Neural cell (in vitro differentiated cells): ENCODE measurements at regions not wholly inside any gene's neighbourhood (a gene's known extent, or its start where the extent isn't known, plus 50 kb on each side); places are given as distances from the start of the nearest gene placed in this dataset.

Experiments used
- H2AFZ ChIP-seq: fragments of 200-600, 300-800 bp; sonication (generic), shearing (Covaris generic); 2 replicates; pipeline ENCODE4 v1.6.0; 2014; ENCODE audit warnings: low read depth, mild to moderate bottlenecking, antibody characterized with exemption, low read length, moderate library complexity
- H3F3A ChIP-seq: fragments of 200-600 bp; shearing (Covaris generic); 2 replicates; pipeline ENCODE4 v1.6.1; 2016; ENCODE audit warnings: mild to moderate bottlenecking, moderate library complexity, mixed read lengths, antibody characterized with exemption, low read length; ENCODE audit not compliant: insufficient read depth, poor library complexity, severe bottlenecking
- H3K27ac ChIP-seq: fragments of 200-600, 300-800 bp; sonication (generic), shearing (Covaris generic); 2 replicates; pipeline ENCODE4 v1.5.1; 2014; ENCODE audit warnings: mild to moderate bottlenecking, low read length, moderate library complexity
- H3K27me3 ChIP-seq: fragments of 300-800, 200-600 bp; sonication (generic), shearing (Covaris generic); 2 replicates; pipeline ENCODE4 v1.6.0; 2014; ENCODE audit warnings: mild to moderate bottlenecking, low read depth, low read length, moderate library complexity; ENCODE audit not compliant: insufficient read depth
- H3K36me3 ChIP-seq: fragments of 300-800, 200-600 bp; sonication (generic), shearing (Covaris generic); 2 replicates; pipeline ENCODE4 v1.5.1; 2014; ENCODE audit warnings: mild to moderate bottlenecking, antibody characterized with exemption, low read length, moderate library complexity; ENCODE audit not compliant: insufficient read depth
- H3K4me2 ChIP-seq: fragments of 300-800, 200-600 bp; sonication (generic), shearing (Covaris generic); 2 replicates; pipeline ENCODE4 v1.6.0; 2014; ENCODE audit warnings: mild to moderate bottlenecking, low read length
- H3K4me3 ChIP-seq: fragments of 300-800, 200-600 bp; sonication (generic), shearing (Covaris generic); 2 replicates; pipeline ENCODE4 v1.5.1; 2014; ENCODE audit warnings: mild to moderate bottlenecking, low read length, moderate library complexity
- H3K79me2 ChIP-seq: fragments of 200-600 bp; shearing (Covaris generic); replicated peaks from 2 replicates; pipeline ENCODE4 v1.6.0; 2014; ENCODE audit warnings: mild to moderate bottlenecking, low read length, moderate library complexity; ENCODE audit not compliant: insufficient read depth
- H3K9ac ChIP-seq: fragments of 300-800, 200-600 bp; sonication (generic), shearing (Covaris generic); 2 replicates; pipeline ENCODE4 v1.6.1; 2016; ENCODE audit warnings: mild to moderate bottlenecking, low read length, mixed read lengths
- H3K9me2 ChIP-seq: fragments of 200-600 bp; shearing (Covaris generic); 2 replicates; pipeline ENCODE4 v1.6.1; 2016; ENCODE audit warnings: mild to moderate bottlenecking, low read length, mixed read lengths; ENCODE audit not compliant: insufficient read depth
- H3K9me3 ChIP-seq: fragments of 200-600, 300-800 bp; sonication (generic), shearing (Covaris generic); 2 replicates; pipeline ENCODE4 v1.6.1; 2016; ENCODE audit warnings: mild to moderate bottlenecking, mixed run types, low read length, moderate library complexity, mixed read lengths
- H4K20me1 ChIP-seq: fragments of 200-600 bp; shearing (Covaris generic); 2 replicates; pipeline ENCODE4 v1.6.1; 2016; ENCODE audit warnings: mild to moderate bottlenecking, mixed run types; ENCODE audit not compliant: insufficient read depth
- EP300 ChIP-seq: fragments of 450-650 bp; conservative IDR thresholded peaks from 2 replicates; pipeline ENCODE4 v1.6.1; 2014; ENCODE audit warnings: antibody characterized with exemption, mild to moderate bottlenecking, moderate library complexity; ENCODE audit not compliant: poor library complexity, severe bottlenecking
- EZH2 ChIP-seq: fragments of 200-600, 300-800 bp; shearing (Covaris generic), sonication (generic); IDR thresholded peaks from 2 replicates; pipeline ENCODE4 v1.6.1; 2014; ENCODE audit warnings: antibody characterized with exemption, low read length, borderline replicate concordance, mild to moderate bottlenecking; ENCODE audit not compliant: insufficient read depth, poor library complexity, severe bottlenecking
- MXI1 ChIP-seq: fragments of 450-650 bp; conservative IDR thresholded peaks from 2 replicates; pipeline ENCODE4 v1.6.1; 2014; ENCODE audit warnings: antibody characterized with exemption, mild to moderate bottlenecking; ENCODE audit not compliant: poor library complexity, severe bottlenecking
- POLR2AphosphoS5 ChIP-seq: IDR thresholded peaks from 2 replicates; pipeline ENCODE4 v1.6.1; 2012
- RAD21 ChIP-seq: fragments of 450-650 bp; conservative IDR thresholded peaks from 2 replicates; pipeline ENCODE4 v1.6.1; 2014; ENCODE audit warnings: antibody characterized with exemption, mild to moderate bottlenecking, moderate library complexity
- SMC3 ChIP-seq: fragments of 450-650 bp; conservative IDR thresholded peaks from 2 replicates; pipeline ENCODE4 v1.6.1; 2014; ENCODE audit warnings: antibody characterized with exemption, mild to moderate bottlenecking, moderate library complexity; ENCODE audit not compliant: poor library complexity
- TAF1 ChIP-seq: IDR thresholded peaks from 2 replicates; pipeline ENCODE4 v1.6.1; 2012; ENCODE audit warnings: low read depth
- TF ChIP-seq, protein P1 (sequence below): fragments of 450-650 bp; IDR thresholded peaks from 2 replicates; pipeline ENCODE4 v1.5.1; 2014; ENCODE audit warnings: antibody characterized with exemption, mild to moderate bottlenecking, moderate library complexity; ENCODE audit not compliant: poor library complexity, severe bottlenecking
- TF ChIP-seq, protein P2 (sequence below): IDR thresholded peaks from 2 replicates; pipeline ENCODE4 v1.6.1; 2012; ENCODE audit warnings: borderline replicate concordance

DNA sequence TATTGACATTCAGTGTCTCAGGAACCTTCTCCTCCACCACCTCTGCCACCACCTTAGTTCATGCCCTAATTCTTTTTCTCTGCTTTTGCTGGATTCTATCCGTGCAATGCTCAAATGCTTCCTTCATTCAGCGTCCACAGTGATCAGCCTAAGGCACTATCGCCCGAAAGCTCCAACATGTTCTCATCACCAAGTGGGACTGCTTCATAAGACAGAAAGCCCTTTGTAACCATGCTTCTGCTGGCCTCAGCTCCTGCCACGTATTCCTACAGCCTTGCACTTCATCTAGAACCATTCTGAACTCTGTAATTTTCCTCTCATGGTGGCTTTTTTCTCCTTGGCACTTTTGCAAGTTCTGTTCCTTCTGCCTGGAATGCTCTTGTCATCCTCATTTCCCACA, 222.9 kb downstream of the HNMT start:
- H3K9me2 ChIP-seq: no peaks in the 10 kb centered on the region
- H2AFZ ChIP-seq: no peak overlapping the region
- no peaks in the 10 kb centered on the region for H3K9me3 ChIP-seq
- H3K9ac ChIP-seq: no peak overlapping the region
- no peak overlapping the region for H3K4me2 ChIP-seq
- H3K27ac ChIP-seq: no peak overlapping the region
- TF ChIP-seq POLR2AphosphoS5 (no peak), EZH2 (no peak), TAF1 (no peak), EP300 (no peak), SMC3 (no peak), RAD21 (no peak), MXI1 (no peak)
- TF ChIP-seq, protein P1, sequence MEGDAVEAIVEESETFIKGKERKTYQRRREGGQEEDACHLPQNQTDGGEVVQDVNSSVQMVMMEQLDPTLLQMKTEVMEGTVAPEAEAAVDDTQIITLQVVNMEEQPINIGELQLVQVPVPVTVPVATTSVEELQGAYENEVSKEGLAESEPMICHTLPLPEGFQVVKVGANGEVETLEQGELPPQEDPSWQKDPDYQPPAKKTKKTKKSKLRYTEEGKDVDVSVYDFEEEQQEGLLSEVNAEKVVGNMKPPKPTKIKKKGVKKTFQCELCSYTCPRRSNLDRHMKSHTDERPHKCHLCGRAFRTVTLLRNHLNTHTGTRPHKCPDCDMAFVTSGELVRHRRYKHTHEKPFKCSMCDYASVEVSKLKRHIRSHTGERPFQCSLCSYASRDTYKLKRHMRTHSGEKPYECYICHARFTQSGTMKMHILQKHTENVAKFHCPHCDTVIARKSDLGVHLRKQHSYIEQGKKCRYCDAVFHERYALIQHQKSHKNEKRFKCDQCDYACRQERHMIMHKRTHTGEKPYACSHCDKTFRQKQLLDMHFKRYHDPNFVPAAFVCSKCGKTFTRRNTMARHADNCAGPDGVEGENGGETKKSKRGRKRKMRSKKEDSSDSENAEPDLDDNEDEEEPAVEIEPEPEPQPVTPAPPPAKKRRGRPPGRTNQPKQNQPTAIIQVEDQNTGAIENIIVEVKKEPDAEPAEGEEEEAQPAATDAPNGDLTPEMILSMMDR: no peak
- TF ChIP-seq, protein P2, sequence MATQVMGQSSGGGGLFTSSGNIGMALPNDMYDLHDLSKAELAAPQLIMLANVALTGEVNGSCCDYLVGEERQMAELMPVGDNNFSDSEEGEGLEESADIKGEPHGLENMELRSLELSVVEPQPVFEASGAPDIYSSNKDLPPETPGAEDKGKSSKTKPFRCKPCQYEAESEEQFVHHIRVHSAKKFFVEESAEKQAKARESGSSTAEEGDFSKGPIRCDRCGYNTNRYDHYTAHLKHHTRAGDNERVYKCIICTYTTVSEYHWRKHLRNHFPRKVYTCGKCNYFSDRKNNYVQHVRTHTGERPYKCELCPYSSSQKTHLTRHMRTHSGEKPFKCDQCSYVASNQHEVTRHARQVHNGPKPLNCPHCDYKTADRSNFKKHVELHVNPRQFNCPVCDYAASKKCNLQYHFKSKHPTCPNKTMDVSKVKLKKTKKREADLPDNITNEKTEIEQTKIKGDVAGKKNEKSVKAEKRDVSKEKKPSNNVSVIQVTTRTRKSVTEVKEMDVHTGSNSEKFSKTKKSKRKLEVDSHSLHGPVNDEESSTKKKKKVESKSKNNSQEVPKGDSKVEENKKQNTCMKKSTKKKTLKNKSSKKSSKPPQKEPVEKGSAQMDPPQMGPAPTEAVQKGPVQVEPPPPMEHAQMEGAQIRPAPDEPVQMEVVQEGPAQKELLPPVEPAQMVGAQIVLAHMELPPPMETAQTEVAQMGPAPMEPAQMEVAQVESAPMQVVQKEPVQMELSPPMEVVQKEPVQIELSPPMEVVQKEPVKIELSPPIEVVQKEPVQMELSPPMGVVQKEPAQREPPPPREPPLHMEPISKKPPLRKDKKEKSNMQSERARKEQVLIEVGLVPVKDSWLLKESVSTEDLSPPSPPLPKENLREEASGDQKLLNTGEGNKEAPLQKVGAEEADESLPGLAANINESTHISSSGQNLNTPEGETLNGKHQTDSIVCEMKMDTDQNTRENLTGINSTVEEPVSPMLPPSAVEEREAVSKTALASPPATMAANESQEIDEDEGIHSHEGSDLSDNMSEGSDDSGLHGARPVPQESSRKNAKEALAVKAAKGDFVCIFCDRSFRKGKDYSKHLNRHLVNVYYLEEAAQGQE: no peak
- H3K79me2 ChIP-seq: no peaks in the 10 kb centered on the region
- no peaks in the 10 kb centered on the region for H3K36me3 ChIP-seq
- H3K27me3 ChIP-seq: no peaks in the 10 kb centered on the region
- no peaks in the 10 kb centered on the region for H3F3A ChIP-seq
- no peaks in the 10 kb centered on the region for H4K20me1 ChIP-seq
- H3K4me3 ChIP-seq: no peak overlapping the region

DNA sequence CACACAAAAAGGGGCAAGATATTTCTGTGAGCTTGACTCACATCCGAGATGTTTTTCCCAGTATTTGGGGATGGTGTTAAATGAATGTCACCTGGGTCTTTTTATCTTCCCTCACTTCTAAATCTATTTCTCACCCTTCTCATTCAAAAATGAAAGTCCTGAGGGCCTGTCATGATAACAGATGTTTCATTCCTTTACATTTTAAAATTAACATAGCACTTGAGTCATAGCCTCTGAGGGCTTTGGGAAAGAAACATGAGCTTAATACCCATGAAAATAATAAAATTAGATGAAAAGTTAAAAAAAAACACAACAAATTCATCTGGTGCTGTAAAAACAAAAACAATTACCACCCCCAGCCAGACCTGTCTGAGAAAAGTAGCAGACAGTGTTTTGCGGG, 226.7 kb downstream of the HNMT start:
- Histone ChIP-seq H3K4me2 (no peak overlapping the region), H4K20me1 (no peaks in the 10 kb centered on the region), H3K9ac (no peak overlapping the region), H3K9me2 (no peaks in the 10 kb centered on the region), H3K4me3 (no peak overlapping the region), H3K79me2 (no peaks in the 10 kb centered on the region), H3K27me3 (no peaks in the 10 kb centered on the region), H3K36me3 (no peaks in the 10 kb centered on the region), H3F3A (no peaks in the 10 kb centered on the region), H2AFZ (no peak overlapping the region), H3K27ac (no peak overlapping the region), H3K9me3 (no peaks in the 10 kb centered on the region)
- TF ChIP-seq, protein P2: no peak
- TF ChIP-seq EZH2 (no peak), TAF1 (no peak), MXI1 (no peak), SMC3 (no peak), POLR2AphosphoS5 (no peak)
